Neutrophil (primary cell): ENCODE measurements at regions not wholly inside any gene's neighbourhood (a gene's known extent, or its start where the extent isn't known, plus 50 kb on each side); places are given as distances from the start of the nearest gene placed in this dataset.

Experiments
- H3K27ac ChIP-seq: fragments of 200-600 bp; sonication (generic); 2 replicates; pipeline ENCODE4 v1.5.1; 2016; ENCODE audit warnings: mild to moderate bottlenecking, moderate library complexity
- H3K27me3 ChIP-seq: fragments of 200-600 bp; sonication (generic); 2 replicates; pipeline ENCODE4 v1.6.0; 2016; ENCODE audit warnings: mild to moderate bottlenecking
- H3K36me3 ChIP-seq: fragments of 200-600 bp; sonication (generic); 2 replicates; pipeline ENCODE4 v1.5.1; 2017
- H3K4me1 ChIP-seq, 2 experiments: fragments of 200-600 bp in 1 of 2; sonication (generic) in 1 of 2; 1 replicate in 1 of 2; 2 replicates in 1 of 2; pipeline versions ENCODE4 v1.5.1 to v1.6.1; 2013 to 2016; ENCODE audit warnings: low read depth in 1 of 2, low read length in 1 of 2, mild to moderate bottlenecking in 1 of 2, moderate library complexity in 1 of 2; ENCODE audit not compliant: control insufficient read depth in 1 of 2, insufficient read depth in 1 of 2
- H3K4me3 ChIP-seq, 2 experiments: fragments of 200-600 bp in 1 of 2; sonication (generic) in 1 of 2; 1 replicate in 1 of 2; 2 replicates in 1 of 2; pipeline ENCODE4 v1.5.1; 2013 to 2016; ENCODE audit warnings: low read depth in 1 of 2, low read length in 1 of 2, mild to moderate bottlenecking in 1 of 2, moderate library complexity in 1 of 2
- H3K9me3 ChIP-seq: fragments of 200-600 bp; sonication (generic); 2 replicates; pipeline ENCODE4 v1.5.1; 2016
- TF ChIP-seq, protein P1 (sequence below): fragments of 200-600 bp; sonication (generic); IDR thresholded peaks from 2 replicates; pipeline ENCODE4 v1.5.1; 2016; ENCODE audit warnings: antibody characterized with exemption

DNA sequence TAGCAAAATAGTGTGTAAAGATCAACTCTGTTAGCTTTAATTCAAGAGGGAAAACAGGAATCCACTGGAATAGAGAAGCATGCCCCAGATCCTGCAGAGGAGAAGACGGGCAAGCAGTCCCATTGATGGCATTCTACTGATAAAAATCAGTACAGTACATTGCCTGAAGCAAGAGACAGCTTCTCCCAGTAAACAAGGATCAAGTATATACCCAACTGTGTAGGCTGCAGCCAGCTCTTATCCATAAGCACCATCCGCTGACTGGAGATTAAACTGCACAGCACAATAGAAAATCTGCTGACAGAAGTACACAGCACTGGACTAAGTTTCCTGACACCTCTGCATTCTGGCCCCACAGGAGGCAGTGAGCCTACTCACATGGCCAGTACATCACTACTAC, 110.1 kb downstream of the COX18 start:
- H3K27ac ChIP-seq: no peak overlapping the region
- H3K9me3 ChIP-seq: no peaks in the 10 kb centered on the region
- H3K27me3 ChIP-seq: no peaks in the 10 kb centered on the region
- H3K4me3 ChIP-seq: no peak overlapping the region
- H3K4me1 ChIP-seq: no peaks in the 10 kb centered on the region
- H3K36me3 ChIP-seq: no peaks in the 10 kb centered on the region
- TF ChIP-seq, protein P1, sequence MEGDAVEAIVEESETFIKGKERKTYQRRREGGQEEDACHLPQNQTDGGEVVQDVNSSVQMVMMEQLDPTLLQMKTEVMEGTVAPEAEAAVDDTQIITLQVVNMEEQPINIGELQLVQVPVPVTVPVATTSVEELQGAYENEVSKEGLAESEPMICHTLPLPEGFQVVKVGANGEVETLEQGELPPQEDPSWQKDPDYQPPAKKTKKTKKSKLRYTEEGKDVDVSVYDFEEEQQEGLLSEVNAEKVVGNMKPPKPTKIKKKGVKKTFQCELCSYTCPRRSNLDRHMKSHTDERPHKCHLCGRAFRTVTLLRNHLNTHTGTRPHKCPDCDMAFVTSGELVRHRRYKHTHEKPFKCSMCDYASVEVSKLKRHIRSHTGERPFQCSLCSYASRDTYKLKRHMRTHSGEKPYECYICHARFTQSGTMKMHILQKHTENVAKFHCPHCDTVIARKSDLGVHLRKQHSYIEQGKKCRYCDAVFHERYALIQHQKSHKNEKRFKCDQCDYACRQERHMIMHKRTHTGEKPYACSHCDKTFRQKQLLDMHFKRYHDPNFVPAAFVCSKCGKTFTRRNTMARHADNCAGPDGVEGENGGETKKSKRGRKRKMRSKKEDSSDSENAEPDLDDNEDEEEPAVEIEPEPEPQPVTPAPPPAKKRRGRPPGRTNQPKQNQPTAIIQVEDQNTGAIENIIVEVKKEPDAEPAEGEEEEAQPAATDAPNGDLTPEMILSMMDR: no peak

DNA sequence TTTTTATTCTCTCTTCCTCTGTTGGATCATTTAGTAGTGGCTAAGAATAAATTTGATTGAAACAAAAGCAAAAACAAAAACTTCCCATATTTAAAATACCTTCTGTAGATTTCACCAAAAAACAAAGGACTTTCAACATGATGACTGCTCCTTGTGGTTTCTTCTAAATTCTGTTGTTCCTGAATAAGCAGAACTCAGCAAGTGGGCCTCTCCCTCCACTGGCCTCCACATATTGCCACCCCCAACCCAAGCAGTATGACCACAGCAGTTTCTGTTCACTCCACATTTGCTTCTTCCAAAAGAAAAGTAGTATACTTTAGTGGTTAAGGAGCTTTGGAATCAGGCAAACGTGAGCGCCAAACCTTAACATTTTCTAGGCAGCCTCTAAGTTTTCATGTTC, 114.7 kb downstream of the COX18 start:
- TF ChIP-seq, protein P1: no peak
- no peaks in the 10 kb centered on the region for H3K4me1 ChIP-seq
- no peaks in the 10 kb centered on the region for H3K36me3 ChIP-seq
- no peaks in the 10 kb centered on the region for H3K9me3 ChIP-seq
- no peak overlapping the region for H3K27ac ChIP-seq
- no peak overlapping the region for H3K4me3 ChIP-seq
- no peaks in the 10 kb centered on the region for H3K27me3 ChIP-seq

DNA sequence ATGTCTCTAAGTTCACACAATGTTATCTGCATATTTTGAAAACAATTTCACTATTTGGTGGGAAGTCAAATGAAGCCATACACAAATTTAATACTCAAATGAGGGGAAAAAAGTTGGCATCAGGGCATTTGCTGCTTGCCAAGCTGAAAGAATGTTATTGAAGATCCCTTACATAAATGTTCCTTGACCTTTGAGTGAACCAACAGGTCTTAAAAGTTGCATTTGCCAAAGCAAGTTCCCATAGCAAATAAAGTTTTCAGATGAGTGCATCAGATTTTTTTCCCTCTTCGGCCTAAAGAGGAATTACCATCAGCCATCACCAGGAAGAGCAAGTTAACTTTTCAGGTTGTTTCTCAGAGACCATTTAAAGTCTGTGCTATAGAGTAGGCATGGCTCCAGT, 115.9 kb downstream of the COX18 start:
- Histone ChIP-seq H3K36me3 (no peaks in the 10 kb centered on the region), H3K4me1 (no peaks in the 10 kb centered on the region)
- TF ChIP-seq, protein P1: no peak

DNA sequence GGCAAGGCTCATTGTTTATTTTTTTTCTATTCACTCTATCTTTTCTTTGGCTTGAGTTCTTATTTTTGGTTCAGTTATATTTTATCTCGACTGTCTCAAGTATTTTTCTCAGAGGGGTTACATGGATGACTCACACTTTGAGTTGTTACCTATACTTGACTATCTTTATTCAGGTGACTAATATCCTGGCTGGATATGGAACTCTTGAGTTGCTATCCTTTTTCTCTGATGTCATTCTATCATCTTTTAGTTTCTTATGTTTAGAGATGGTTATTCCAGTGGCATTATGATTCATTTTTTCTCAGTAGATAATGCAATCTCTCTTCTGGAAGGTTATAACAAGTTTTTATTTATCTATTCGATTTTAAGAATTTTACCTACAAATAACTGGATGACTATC, 117.9 kb downstream of the COX18 start:
- Histone ChIP-seq H3K36me3 (no peaks in the 10 kb centered on the region), H3K9me3 (no peaks in the 10 kb centered on the region), H3K27me3 (no peaks in the 10 kb centered on the region), H3K4me1 (no peaks in the 10 kb centered on the region), H3K4me3 (no peak overlapping the region), H3K27ac (no peak overlapping the region)
- TF ChIP-seq, protein P1: no peak

More for the DNA sequence above, 115.9 kb downstream of the COX18 start:
- Histone ChIP-seq H3K27me3 (no peaks in the 10 kb centered on the region), H3K9me3 (no peaks in the 10 kb centered on the region), H3K4me3 (no peak overlapping the region), H3K27ac (no peak overlapping the region)

DNA sequence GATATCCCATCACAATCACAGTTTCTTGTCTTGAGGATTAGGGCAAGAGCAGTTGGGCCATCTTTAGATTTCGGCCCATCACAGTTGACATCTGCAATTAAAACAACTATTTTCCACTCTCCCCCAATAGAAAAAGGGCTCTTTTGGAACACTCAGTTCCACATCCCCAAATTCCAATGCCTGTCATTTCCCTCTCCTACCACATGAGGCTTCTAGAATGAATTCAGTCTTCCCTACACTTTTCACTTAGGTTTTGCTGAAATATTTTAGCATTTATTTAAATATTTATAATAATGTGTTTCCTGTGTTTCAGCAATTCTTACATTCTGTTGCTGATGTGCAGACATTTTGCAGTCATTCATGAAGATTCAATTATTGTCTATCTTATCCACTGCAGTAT, 118.4 kb downstream of the COX18 start:
- Histone ChIP-seq H3K27me3 (no peaks in the 10 kb centered on the region), H3K4me3 (no peak overlapping the region), H3K9me3 (no peaks in the 10 kb centered on the region), H3K36me3 (no peaks in the 10 kb centered on the region), H3K4me1 (no peaks in the 10 kb centered on the region), H3K27ac (no peak overlapping the region)
- TF ChIP-seq, protein P1: no peak

DNA sequence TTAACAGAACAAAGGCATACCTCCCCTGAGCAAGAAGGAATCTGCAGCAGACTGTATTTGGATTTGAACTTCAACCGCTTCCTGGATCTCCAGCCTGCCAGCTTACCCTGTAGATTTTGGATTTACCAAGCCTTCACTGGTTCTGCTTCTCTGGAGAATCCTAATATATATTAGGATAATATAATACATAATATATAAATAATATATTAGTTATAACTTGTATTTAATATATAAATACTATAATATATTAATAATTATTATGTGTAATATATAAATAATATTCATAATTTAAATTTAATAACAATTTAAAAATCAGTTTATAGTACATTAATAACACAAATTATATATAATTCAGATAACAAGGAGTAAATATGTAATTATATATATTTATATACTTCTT, 121.4 kb downstream of the COX18 start:
- TF ChIP-seq, protein P1: no peak
- H3K27ac ChIP-seq: no peak overlapping the region
- no peaks in the 10 kb centered on the region for H3K4me1 ChIP-seq
- H3K36me3 ChIP-seq: no peaks in the 10 kb centered on the region
- H3K27me3 ChIP-seq: no peaks in the 10 kb centered on the region
- H3K9me3 ChIP-seq: no peaks in the 10 kb centered on the region
- no peak overlapping the region for H3K4me3 ChIP-seq
